Iris pigment epithelial cell (primary cell): ENCODE measurements at regions not wholly inside any gene's neighbourhood (a gene's known extent, or its start where the extent isn't known, plus 50 kb on each side); places are given as distances from the start of the nearest gene placed in this dataset.

Experiments used
- DNase-seq: peaks from one replicate; pipeline ENCODE4 v3.0.0-alpha.2; 2011; ENCODE audit warnings: low read depth

DNA sequence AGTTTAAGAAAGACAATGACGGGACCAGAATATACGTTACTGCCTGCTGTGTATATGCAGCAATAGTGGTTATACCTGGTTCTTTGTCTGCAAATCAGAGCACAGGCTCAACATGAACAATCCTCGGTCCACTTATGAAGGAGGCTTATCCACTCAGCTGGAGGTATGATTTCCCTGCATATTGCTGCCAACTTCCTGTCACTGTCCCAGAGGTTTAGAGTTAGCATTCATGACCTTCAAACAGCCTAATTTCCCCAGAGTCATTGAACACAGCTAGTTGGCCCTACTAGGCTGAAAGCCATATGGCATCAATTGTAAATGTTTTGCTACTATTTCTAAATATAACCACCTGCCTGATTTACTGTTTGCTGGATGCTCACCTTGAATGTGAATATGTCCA is 224.9 kb upstream of the ZNF717 start:
- DNase-seq, result no peak

DNA sequence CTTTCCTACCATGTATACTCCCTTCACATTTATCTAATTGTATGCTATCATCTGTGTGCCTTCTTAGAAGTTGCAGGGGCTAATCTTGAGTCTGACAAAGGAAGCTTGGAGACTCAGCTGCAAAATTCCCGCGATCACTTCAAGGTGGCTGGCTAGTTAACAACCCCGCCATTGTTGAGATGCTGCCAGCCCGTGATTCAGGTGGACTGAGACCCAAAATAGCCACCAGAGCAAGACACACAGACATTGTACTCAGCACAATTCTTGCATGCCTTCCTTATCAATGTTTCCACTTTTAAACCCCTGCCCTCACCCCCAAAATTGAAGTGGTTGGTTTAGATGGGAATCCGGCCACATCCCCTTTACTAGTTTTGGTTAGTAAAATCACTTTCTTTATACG is 225.8 kb upstream of the ZNF717 start:
- no peak for DNase-seq

DNA sequence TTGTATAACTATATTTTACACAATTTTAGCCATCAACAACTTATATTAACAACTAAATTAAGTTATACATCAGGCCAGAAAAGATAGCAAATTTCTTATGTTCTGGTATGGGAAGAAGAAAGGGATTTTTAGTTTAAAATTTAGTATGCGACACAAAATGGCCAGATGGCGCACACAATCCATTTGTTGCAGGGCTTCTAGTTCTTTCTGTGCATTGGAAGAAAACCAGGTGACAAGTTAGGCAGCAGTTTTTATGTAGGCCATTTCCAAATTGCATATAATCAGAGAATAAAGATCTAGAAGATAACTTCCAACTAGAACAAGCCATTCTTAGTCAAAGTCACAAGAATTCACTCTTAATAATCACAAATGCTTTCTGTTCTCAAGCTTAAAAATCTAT is 230.1 kb upstream of the ZNF717 start:
- DNase-seq, result no peak

DNA sequence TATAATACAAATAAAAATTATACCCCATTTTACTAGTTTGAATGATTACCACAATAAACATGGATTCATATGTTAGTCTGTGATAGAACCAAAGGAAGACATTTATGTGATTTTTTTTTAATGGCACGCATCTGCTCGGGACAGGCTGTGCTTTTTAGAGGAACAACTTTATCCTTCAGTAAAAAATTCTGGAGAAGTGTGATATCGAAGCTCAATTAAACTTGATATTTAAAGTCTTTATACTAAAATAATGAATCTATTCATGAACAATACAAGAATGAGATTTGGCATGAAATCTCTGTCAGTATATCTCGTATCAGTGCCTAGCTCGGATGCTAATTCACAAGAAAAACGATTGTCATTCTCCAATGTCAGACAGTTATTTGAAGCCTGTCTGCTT is 230.8 kb upstream of the ZNF717 start:
- no peak for DNase-seq

DNA sequence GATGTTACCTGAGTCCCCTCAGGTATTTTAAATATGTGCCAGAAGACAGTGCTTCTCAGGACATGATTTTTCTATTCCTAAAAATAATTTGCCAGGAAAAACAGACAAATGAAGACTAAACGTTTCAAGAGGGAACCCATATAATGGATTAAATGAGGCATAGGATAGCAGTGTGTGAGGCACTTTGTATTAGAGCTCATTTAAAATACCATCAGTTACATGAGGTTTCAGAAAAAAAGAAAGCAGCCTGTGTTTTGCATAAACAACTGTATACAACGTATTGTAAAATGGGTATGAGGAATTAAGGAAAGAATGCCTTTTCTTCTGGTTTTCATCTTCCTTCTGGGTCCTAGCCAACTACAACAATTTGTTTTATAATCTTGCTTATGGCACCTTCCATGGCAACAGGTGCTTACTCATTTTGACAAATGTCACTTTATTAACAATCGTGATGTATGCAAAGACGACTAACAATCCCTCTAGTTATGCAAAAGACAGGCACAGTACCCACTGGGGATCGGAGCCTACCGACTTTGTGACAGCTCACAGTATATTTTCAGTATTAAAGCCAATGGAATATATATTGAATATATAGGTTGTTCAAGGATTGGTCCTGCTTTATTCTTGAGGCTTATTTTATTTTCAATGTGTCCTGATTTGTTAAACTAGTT is 231.6 kb upstream of the ZNF717 start:
- DNase-seq, result no peak

DNA sequence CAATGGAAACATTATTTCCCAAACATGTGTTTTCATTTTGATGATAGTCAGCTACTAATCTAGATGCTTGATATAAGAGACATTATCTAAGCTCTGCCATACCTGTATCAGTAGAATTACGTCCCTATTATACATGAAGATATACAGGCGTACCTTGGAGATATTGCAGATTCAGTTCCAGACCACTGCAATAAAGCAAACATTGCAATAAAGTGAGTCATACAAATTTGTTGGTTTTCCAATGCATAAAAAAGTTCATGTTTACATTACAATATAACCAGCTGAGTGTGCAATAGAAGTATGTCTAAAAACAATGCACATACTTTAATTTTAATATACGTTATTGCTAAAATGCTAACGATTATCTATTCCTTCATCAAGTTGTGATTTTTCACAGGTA is 236.0 kb upstream of the ZNF717 start:
- peak; percentile 52 for DNase-seq

DNA sequence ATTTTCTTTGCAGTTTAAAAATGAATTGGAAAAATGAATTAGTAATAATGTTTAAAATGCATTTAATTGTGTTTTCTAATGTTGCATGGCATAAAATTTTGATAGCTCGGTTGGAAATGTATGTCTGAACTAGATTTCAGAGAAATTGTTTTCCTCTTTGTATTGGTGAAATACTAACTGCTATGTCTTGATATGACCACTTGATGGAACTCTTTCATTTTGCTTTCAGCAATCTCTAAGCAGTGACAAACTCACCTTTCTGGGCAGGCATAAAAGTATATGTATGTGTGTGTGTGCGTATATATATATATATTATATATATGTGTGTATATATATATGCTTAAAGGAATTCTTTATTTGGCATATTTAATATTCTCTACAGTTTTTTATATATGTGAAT is 239.3 kb upstream of the ZNF717 start:
- peak; percentile 62 for DNase-seq

DNA sequence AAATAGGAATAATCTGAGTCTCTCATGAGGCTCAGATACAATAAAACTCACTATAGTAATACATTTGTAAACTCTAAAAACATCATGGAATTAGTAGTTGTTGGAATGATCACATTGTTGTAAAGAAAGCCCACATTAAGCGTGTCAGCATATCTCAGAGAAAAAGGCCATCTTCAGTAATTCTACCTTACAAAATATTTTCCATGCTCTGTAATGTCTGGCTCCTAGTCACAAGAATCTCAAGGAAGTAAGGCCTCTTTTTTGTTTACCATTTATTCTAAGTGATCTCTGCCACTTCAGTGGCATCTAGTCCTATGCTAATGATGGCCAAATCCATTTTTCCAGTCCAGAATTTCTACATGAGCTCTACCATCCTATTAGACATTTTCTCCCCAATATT is 240.2 kb upstream of the ZNF717 start:
- peak; percentile 53 for DNase-seq

DNA sequence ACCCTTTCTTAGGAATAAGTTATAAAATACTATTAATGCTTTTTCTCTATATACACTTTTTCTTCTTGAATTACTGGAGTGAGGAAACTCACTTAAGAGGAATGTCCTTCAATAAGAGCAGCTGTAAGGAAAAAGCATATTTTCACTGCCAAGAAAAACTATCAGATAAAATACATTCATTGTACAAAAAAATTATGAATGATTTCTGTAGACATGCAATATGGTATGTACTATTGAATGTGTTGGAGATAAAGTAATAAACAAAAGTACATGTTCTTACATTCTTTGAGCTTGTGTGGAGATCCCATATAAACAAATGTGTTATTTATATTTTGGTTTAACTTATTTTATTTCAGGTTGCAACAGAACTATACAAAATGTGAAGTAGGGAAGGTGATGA is 241.0 kb upstream of the ZNF717 start:
- peak; percentile 68 for DNase-seq

DNA sequence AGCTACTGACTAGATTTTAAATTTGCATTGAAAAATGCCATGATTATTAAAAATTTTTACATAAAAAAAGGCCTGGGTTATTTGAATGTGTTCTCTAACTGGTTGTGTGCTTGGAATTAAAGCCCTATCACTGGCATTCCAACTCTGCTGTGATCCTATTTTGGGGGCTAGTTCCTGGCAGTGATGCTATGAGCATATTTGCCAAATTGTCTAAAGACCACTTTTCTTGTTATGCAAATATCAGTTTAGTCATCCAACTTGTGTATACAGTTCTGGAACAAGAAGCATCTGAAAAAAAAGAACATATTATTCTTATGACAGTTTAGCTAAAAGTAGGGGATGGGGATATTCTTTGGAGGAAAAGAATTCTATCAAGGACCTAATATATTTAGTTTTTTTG is 243.4 kb upstream of the ZNF717 start:
- DNase-seq, result peak; percentile 57

DNA sequence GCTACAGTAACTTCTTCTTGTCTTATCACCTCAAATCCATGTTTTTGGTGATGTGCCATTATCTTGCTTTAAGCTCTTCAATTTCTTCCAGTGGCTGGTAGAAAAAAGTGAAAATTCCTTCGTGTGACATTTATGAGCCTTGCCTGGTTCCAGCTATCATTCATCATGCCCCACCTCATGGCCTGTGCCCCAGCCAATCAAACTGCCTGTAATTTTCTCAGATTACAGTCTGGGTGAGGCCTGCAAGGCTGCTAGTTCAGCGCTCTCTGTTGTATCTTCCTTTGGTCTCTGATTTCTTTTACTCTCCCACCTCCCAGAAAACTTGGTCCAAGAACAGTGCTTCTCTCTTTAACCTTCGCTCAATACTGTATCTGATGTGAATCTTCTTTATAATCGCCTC is 249.3 kb upstream of the ZNF717 start:
- DNase-seq, result no peak

DNA sequence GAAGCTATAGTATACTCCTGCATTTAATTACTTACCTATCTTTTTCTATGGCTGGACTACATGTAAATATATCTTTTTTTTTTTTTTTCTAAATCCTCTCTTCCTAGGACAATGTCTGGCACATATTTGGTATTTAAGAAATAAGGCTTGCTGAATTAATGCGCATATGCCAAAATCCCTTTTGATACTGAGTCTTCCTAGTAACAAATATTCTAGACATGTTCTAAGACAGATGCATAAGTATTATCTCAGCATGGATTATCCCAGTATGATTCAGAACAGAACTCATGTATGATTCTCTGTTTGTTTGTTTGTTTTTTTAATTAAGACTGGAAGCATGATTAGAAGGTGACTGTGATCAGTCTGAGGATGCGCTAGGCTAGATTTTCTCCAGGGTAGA is 249.8 kb upstream of the ZNF717 start:
- no peak for DNase-seq

DNA sequence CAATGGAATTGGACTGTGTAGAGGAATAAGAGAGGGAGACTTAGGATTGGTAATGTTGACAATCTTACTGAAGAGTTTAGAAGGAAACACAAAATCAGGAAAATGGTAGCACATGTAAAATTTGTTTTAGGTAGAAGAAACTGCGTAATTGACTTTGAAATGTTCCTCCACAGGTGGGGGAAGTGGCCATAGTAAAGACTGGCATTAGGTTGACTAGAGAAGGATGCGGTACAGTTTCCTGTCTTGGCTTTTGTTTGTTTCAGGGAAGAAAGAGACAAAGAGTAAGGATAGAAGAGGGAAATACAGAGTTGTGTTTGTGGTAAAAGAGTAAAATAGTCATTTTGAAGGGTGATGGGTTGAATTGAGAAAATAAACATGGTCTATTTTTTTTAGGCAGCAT is 253.6 kb upstream of the ZNF717 start:
- no peak for DNase-seq

DNA sequence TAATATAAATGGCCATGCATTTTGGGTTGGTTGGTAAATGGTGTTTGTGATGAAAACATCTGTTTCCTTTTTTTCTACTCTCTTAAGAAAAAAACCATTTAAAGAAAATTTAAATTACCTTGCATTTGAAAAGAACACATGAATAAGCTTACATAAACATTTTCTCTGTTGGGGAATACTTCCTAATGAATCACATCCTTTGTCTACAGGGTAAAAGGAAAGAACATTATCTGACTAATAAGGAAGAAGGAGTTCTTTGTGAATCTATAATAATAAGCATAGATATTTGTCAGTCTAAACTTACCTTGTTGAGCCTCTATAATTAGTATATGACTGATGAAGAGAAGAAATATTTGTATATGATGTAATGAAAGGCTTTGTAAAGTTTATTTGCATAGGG is 254.1 kb upstream of the ZNF717 start:
- DNase-seq, result peak; percentile 70

DNA sequence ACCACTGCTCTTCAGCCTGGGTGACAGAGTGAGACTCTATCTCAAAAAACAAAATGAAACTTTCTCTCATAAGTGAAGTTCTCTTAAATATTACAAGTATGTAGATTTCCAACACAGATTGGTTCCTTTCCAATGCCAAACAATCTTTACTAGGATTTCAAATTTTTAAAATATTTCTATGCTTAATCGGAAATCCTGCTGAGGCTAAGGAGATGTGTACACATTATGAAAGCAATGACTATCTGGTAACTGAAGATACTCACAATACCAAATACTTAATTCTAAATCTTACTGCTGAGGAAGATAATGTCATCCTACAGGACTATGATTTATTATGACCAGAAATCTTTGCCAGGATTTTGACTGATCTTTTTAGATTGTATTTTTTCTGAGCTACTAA is 255.6 kb upstream of the ZNF717 start:
- peak; percentile 76 for DNase-seq

DNA sequence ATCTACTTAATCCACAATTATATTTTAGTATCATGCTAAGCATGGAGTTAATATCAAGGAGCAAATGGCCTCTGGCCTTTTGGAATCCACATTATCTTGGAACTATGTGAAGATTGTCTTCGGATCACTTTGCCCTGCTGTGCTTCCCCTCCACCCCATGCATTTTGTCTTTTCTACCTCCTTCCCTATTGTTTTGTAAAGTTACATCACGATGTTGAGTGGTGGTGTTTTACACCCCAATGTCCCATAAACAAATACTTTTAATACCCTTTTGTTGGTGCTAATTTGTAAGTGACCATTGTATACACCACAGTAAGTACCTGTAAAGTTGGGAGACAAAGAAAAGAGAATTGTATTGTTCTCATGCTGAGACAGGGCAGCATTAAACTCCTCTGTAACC is 258.4 kb upstream of the ZNF717 start:
- DNase-seq, result no peak

DNA sequence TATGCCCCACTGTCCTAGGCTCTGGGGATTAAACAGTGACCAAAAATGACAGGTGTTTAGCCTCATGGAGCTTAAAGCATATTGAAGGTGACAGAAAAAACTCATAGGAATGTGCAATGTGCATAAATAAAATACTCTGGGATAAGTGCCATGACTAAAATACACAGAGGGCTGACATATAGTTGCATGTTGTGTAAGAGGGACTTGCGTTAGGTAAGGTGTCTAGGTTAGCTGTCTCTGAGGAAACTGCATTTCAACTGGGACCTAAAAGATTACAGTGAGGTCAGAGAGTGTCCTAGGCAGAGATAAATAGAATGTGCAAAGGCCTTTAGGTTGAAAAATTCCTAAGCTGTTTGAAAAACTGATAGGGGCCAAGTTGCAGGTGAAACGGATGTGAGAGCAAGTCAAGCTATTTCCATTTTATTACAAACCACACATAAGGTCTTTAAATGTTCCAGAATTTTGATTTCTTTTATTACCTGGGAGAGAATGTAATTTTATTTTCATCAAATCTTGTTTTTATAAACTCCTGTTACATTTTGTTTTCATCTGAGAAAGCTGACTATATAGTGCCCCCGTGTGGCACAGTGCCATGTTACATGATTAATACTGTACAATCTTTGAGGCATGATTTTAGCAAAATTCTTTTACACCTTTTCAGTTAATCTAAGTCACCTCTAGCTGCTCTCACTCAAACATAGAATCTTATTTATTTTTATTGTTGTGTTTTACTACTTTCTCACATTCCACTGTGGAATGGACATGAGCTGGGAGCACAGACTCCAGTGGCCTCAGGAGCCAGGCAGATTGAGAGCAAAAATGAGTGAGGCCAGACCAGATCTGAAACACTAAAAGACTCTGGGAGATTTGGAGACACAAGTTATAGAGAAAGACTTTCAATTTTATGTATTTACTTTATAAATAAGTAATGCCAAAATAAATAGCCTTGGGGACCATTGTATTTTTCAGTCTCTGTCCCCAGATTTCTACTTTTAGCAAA is 259.6 kb upstream of the ZNF717 start:
- DNase-seq, result peak; percentile 66

DNA sequence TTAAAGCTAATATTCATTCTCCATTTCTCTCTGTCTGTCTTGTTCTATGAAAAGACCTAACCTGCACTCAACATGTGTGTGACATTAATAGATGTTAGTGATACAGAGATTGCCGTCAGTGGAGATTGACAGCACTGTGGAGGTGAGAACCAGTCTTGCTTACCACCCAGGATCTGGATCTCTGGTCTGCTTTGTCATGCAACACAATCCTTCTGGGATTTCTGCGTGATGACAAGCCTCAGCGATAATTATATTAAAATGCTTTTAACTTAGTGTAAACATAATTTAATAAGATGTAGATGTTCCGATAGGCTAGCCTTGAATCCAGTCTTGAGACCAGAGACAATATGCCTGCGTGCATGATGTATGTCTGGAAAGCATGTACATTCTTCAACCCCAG is 262.0 kb upstream of the ZNF717 start:
- DNase-seq, result no peak

DNA sequence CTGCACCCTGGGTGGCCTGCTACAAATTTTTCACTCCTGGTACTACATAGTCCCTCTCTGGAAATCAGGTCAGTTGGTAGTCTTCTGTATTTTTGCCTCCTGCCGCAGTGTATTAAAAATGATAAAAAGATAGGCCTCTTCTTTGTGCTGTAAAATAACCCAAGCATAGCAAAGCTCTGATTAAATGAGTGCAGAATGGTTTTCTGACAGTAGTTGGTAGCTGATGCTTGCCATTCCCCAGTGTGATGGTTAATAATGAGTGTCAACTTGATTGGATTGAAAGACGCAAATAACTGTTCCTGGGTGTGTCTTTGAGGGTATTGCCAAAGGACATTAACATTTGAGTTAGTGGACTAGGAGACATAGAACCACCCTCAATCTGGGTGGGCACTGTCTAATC is 264.4 kb upstream of the ZNF717 start:
- no peak for DNase-seq

DNA sequence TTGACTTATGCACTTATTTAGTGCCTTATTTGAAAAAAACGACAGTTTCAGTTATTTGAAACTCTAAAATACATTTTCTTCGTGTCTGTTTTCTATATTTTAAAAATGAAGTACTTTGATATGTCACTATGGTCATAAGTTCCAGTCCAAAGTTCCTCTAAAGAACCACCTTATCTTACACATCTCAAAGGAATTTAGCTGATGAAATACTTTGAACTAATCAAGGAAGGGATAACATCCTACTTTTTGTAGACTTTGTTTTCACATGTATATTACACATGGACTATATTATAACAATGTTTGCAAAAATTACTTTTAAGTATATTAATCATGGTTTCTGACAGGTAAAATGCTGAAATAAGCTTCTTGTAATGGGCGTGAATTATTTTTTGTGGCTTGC is 265.8 kb upstream of the ZNF717 start:
- peak; percentile 42 for DNase-seq

DNA sequence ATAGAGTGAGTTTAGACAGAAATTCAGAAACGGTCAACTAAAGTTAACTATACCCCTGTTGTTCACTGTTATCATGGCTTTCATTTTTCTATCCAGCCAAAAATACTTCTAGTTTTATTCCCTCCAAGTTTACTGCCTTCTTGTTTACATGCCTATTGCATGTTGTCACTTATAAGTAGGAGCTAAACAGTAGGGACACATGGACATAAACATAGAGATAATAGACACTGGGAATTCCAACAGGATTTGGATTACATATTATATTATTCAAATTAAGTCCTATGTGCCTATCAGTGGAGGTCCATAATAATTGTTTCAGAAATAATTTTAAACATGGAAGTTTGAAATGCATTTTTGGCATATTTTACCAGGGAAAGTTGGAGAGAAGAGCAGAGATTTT is 269.1 kb upstream of the ZNF717 start:
- DNase-seq, result no peak

DNA sequence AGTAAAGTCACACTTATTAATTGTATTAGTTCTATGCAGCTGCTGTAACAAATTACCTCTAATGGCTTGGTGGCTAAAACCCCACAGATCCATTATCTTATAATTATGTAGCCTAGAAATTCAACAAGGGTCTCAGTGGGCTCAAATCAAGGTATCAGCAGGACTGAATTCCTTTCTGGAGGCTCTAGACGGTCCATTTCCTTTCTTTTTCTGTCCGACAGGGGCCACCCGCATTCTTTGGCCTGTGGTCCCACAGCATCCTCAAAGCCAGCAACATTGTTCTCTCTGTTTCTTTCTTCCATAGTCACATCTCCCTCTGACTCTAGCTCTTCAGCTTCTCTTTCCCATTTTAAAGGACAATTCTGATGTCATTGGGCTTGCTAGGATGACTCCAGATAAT is 276.3 kb upstream of the ZNF717 start:
- DNase-seq, result no peak

DNA sequence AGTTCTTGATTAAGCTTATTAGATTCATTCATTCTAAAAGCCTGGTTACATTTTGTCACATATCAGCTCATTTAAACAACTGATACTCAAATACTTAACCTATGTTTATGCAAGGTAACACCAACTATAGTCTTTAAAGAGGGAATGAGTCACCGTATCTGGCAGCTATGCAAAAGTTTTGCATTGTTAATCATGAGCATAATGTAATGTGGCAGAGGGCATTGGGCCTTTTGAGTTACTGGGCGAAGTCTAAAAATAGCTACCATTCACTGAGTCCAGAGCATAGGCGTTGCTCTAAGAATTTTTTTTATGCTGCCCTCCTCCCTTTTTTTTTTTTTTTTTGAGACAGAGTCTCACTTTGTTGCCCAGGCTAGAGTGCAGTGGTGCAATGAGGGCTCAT is 277.7 kb upstream of the ZNF717 start:
- DNase-seq, result peak; percentile 92

DNA sequence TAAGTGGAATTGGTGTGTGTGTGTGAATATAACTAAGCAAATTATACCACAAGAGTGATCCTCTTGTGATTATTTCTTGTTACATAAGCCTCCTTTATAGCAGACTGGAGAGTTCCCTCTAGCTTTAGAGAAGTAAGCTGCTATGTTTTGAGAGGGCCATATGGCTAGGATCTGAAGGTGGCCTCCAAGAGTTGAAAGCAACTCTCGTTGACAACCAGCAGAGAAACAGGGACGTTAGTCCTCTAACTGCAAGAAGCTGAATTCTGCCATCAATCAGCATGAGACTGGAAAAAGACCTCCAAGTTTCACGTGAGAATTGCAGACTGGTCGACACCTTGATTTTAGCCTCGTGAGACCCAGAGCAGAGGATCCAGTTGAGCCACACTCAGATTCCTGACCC is 278.5 kb upstream of the ZNF717 start:
- no peak for DNase-seq
